Astrocyte (in vitro differentiated cells and primary cell): ENCODE measurements at regions not wholly inside any gene's neighbourhood (a gene's known extent, or its start where the extent isn't known, plus 50 kb on each side); places are given as distances from the start of the nearest gene placed in this dataset.
"Not testable (repeated sequence)": the region's sequence is repeated elsewhere in the genome, so short reads cannot be mapped to it uniquely, and the experiment has no call there.

Experiments used
- DNase-seq: peaks from one replicate; pipeline ENCODE4 v3.0.0-alpha.2; 2010; ENCODE audit warnings: low read depth
- FAIRE-seq: peaks from 2 replicates; lab custom pipeline; 2011; peaks lifted over from hg19 to GRCh38; lab: Jason Lieb, UNC
- H2AFZ ChIP-seq: 2 replicates; pipeline ENCODE4 v1.6.0; 2012; ENCODE audit warnings: low read depth, low read length, inconsistent platforms
- H3K27ac ChIP-seq: 2 replicates; pipeline ENCODE4 v1.5.1; 2011; ENCODE audit warnings: low read depth, low read length, inconsistent platforms
- H3K27me3 ChIP-seq: 2 replicates; pipeline ENCODE4 v1.6.0; 2011; ENCODE audit warnings: low read length, inconsistent platforms; ENCODE audit not compliant: insufficient read depth
- H3K36me3 ChIP-seq: 2 replicates; pipeline ENCODE4 v1.5.1; 2011; ENCODE audit warnings: low read length, inconsistent platforms; ENCODE audit not compliant: insufficient read depth
- H3K4me1 ChIP-seq: 2 replicates; pipeline ENCODE4 v1.5.1; 2011; ENCODE audit warnings: low read length, inconsistent platforms; ENCODE audit not compliant: insufficient read depth
- H3K4me2 ChIP-seq: 2 replicates; pipeline ENCODE4 v1.6.0; 2012; ENCODE audit warnings: low read length, inconsistent platforms
- H3K4me3 ChIP-seq: 2 replicates; pipeline ENCODE4 v1.5.1; 2011; ENCODE audit warnings: low read depth, mild to moderate bottlenecking, low read length, inconsistent platforms; ENCODE audit not compliant: insufficient read depth
- H3K79me2 ChIP-seq: 2 replicates; pipeline ENCODE4 v1.6.0; 2012; ENCODE audit warnings: mild to moderate bottlenecking, low read length, inconsistent platforms; ENCODE audit not compliant: insufficient read depth
- H3K9ac ChIP-seq: 2 replicates; pipeline ENCODE4 v1.6.0; 2012; ENCODE audit warnings: mild to moderate bottlenecking, low read length, inconsistent platforms
- H3K9me3 ChIP-seq: 2 replicates; pipeline ENCODE4 v1.5.1; 2012; ENCODE audit warnings: low read depth, mild to moderate bottlenecking, low read length, inconsistent platforms; ENCODE audit not compliant: insufficient read depth
- H4K20me1 ChIP-seq: 2 replicates; pipeline ENCODE4 v1.6.0; 2012; ENCODE audit warnings: low read length, inconsistent platforms; ENCODE audit not compliant: insufficient read depth
- H3K27ac Mint-ChIP-seq: one replicate; pipeline ENCODE4 v1.8.0; 2021; ENCODE audit warnings: mild to moderate bottlenecking, mixed read lengths; ENCODE audit not compliant: unreplicated experiment
- H3K27me3 Mint-ChIP-seq: one replicate; pipeline ENCODE4 v1.8.0; 2021; ENCODE audit warnings: low read depth, mixed read lengths; ENCODE audit not compliant: unreplicated experiment
- H3K36me3 Mint-ChIP-seq: one replicate; pipeline ENCODE4 v1.8.0; 2021; ENCODE audit warnings: low read depth, mixed read lengths; ENCODE audit not compliant: unreplicated experiment
- H3K4me1 Mint-ChIP-seq: one replicate; pipeline ENCODE4 v1.8.0; 2021; ENCODE audit warnings: low read depth, mixed read lengths; ENCODE audit not compliant: unreplicated experiment
- H3K4me3 Mint-ChIP-seq: one replicate; pipeline ENCODE4 v1.8.0; 2021; ENCODE audit warnings: mild to moderate bottlenecking, moderate library complexity, mixed read lengths; ENCODE audit not compliant: unreplicated experiment
- H3K9me3 Mint-ChIP-seq: one replicate; pipeline ENCODE4 v1.8.0; 2021; ENCODE audit warnings: mild to moderate bottlenecking, mixed read lengths; ENCODE audit not compliant: unreplicated experiment
- CTCF ChIP-seq: IDR thresholded peaks from 2 replicates; pipeline ENCODE4 v1.5.1; 2011; ENCODE audit warnings: low read depth, mild to moderate bottlenecking, inconsistent platforms, low read length, moderate library complexity; ENCODE audit not compliant: insufficient read depth
- EZH2 ChIP-seq: IDR thresholded peaks from 2 replicates; pipeline ENCODE4 v1.6.1; 2012; ENCODE audit warnings: mild to moderate bottlenecking, low read length, inconsistent platforms; ENCODE audit not compliant: insufficient read depth

- Histone ChIP-seq H3K4me2 (no peak overlapping the region), H4K20me1 (no peaks in the 10 kb centered on the region), H3K4me3 (no peak overlapping the region), H3K9ac (no peak overlapping the region), H2AFZ (no peak overlapping the region), H3K9me3 (peaks cover 13% of the 10 kb centered on the region), H3K79me2 (no peaks in the 10 kb centered on the region), H3K27ac (no peak overlapping the region), H3K36me3 (no peaks in the 10 kb centered on the region), H3K27me3 (no peaks in the 10 kb centered on the region), H3K4me1 (no peaks in the 10 kb centered on the region)
- TF ChIP-seq CTCF (no peak), EZH2 (no peak)
- no peak overlapping the region for H3K4me3 Mint-ChIP-seq
- peaks cover 13% of the 10 kb centered on the region for H3K9me3 Mint-ChIP-seq
- FAIRE-seq (no peak), DNase-seq (no peak)
- no peaks in the 10 kb centered on the region for H3K36me3 Mint-ChIP-seq
- no peak overlapping the region for H3K27ac Mint-ChIP-seq
- H3K27me3 Mint-ChIP-seq = no peaks in the 10 kb centered on the region
- no peaks in the 10 kb centered on the region for H3K4me1 Mint-ChIP-seq
Observed at GRCh38 chr1:193437785-193438184, 251.4 kb upstream of the B3GALT2 start.

- not testable (repeated sequence) for H3K4me3 Mint-ChIP-seq, FAIRE-seq, H3K4me2 ChIP-seq, H2AFZ ChIP-seq, H3K27me3 Mint-ChIP-seq, H3K4me3 ChIP-seq, H3K79me2 ChIP-seq, DNase-seq, H3K27ac ChIP-seq, H4K20me1 ChIP-seq, H3K27ac Mint-ChIP-seq, H3K36me3 ChIP-seq, H3K27me3 ChIP-seq, H3K36me3 Mint-ChIP-seq, H3K4me1 ChIP-seq, H3K4me1 Mint-ChIP-seq, H3K9ac ChIP-seq
- peaks cover 18% of the 10 kb centered on the region for H3K9me3 ChIP-seq
- H3K9me3 Mint-ChIP-seq = peaks cover 13% of the 10 kb centered on the region
Observed at GRCh38 chr1:193437333-193437732, 250.9 kb upstream of the B3GALT2 start.

- DNase-seq = no peak
- Mint-ChIP-seq H3K4me1 (no peaks in the 10 kb centered on the region), H3K9me3 (peaks cover 22% of the 10 kb centered on the region), H3K36me3 (no peaks in the 10 kb centered on the region), H3K27ac (no peak overlapping the region), H3K4me3 (no peak overlapping the region), H3K27me3 (no peaks in the 10 kb centered on the region)
- no peaks in the 10 kb centered on the region for H3K36me3 ChIP-seq
- no peaks in the 10 kb centered on the region for H3K4me1 ChIP-seq
- H3K9ac ChIP-seq = no peak overlapping the region
- TF ChIP-seq CTCF = no peak
- no peak for TF ChIP-seq EZH2
- H2AFZ ChIP-seq = no peak overlapping the region
- no peak for FAIRE-seq
- H3K9me3 ChIP-seq = peaks cover 18% of the 10 kb centered on the region
- no peaks in the 10 kb centered on the region for H4K20me1 ChIP-seq
- H3K4me3 ChIP-seq = no peak overlapping the region
- H3K4me2 ChIP-seq = no peak overlapping the region
- no peaks in the 10 kb centered on the region for H3K79me2 ChIP-seq
- H3K27me3 ChIP-seq = no peaks in the 10 kb centered on the region
- H3K27ac ChIP-seq = no peak overlapping the region
Observed at GRCh38 chr1:193435781-193436180, 249.4 kb upstream of the B3GALT2 start.
